HG03039 (cell line): ENCODE measurements at regions not wholly inside any gene's neighbourhood (a gene's known extent, or its start where the extent isn't known, plus 50 kb on each side); places are given as distances from the start of the nearest gene placed in this dataset.
A peak's percentile ranks its signal among the peaks of the same experiment; 100 is the strongest.

Experiments
- ATAC-seq: cut with Tn5 transposase; IDR thresholded peaks from one replicate; pipeline ENCODE4 v1.9.1; 2021; ENCODE audit warnings: mild to moderate bottlenecking, moderate library complexity; ENCODE audit not compliant: unreplicated experiment

DNA sequence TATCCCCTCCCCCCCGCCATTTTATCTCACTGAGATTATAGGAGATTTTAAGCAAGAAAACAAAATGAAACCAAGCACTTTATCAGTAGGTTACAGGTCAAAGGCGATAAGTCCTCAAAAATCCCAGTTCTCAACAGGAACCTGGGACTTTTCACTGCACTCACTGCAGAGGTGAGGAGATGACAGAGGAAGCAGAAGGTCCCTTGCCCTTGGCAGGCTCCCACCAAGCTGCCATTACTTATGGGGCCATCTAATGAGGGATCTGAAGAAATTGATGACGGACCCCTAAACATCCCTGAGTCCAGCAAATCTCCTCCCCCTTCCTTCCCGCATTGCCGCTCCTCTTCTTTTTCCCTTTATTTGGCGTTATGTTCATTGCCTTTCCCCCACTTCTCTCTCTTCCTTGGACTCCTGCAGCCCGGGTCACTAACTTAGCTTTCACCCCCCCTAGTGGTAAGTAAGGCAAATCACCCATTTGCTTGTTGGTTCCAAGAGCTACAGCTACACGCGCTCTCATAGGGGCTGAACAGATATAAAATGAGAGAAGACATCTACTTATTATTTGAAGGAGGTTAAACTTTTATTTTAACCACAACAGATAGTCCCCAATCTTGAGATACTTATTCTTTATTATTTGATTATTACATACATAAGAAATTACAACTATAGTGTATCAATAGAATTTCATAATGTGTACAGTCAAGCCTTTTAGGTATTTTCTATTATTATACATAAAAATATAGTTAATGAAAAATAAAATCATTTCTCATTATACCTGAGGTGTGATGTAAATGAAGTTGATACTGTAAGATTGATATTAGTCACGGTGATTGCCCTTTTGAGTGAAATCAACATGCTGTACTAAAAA, 52.0 kb upstream of the ARGLU1 start:
- ATAC-seq = peak; percentile 96
